ENCODE measurements at regions not wholly inside any gene's neighbourhood (a gene's known extent, or its start where the extent isn't known, plus 50 kb on each side); places are given as distances from the start of the nearest gene placed in this dataset.
"Not testable (repeated sequence)": the region's sequence is repeated elsewhere in the genome, so short reads cannot be mapped to it uniquely, and the experiment has no call there.

DNA sequence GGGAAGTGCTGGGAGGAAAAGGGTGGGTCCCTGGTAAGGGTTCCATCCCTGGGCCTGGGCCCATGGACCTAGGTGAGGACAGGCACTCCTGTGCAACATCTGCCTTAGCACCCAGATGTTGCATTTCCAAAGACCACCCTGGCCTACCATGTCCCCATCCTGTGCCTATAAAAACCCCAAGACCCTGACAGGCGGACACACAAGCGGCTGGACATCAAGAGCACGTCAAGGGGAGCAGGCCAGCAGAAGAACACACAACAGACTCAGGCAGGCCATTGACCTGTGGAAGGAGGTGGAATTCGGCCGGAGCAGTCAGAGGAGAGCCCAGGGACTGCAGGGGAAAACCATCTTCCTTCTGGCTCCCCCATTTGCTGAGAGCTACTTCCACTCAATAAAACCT is 937.8 kb upstream of the MANEA start:
- no peaks in the 10 kb centered on the region for H3K4me1 Mint-ChIP-seq
- DNase-seq (no peak), ATAC-seq (no peak)
- H3K27me3 Mint-ChIP-seq = no peaks in the 10 kb centered on the region
- H3K27ac Mint-ChIP-seq = no peak overlapping the region
- peaks cover 4 to 6% of the 10 kb centered on the region in 2 donors for H3K9me3 Mint-ChIP-seq
- no peak overlapping the region for H3K4me3 Mint-ChIP-seq

DNA sequence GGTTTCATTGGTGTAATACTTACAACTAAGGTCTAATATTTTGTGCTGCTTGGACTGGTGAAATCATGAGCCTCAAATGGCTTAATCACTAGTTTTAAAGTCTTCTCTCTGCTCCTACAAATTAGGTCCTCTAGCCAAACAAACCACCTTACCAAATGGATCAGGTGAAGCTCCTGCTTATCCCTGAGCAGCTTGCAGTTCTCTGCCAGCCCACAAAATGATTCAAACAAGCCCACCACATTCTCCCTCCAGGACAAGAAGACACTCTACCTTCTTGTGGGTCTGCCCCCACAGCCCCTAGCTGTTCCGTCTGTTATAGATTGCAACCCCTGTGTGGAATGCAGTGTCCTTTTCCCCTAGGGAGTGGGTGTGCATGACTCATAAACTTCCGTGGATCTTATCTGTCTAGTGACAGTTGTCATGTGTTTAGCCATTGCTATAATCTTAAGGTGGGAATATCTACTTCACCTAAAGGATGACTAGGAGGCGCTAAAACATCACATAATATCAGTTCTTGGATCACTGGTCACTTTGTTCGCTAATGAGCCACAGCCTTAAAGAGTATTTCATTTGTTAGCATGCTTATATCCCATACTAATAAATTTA is 940.5 kb upstream of the MANEA start:
- Mint-ChIP-seq H3K27me3 (no peaks in the 10 kb centered on the region), H3K27ac (no peak overlapping the region), H3K4me1 (no peaks in the 10 kb centered on the region), H3K4me3 (no peak overlapping the region), H3K9me3 (peaks cover 5 to 9% of the 10 kb centered on the region in 2 donors)
- ATAC-seq = no peak
- no peak for DNase-seq

DNA sequence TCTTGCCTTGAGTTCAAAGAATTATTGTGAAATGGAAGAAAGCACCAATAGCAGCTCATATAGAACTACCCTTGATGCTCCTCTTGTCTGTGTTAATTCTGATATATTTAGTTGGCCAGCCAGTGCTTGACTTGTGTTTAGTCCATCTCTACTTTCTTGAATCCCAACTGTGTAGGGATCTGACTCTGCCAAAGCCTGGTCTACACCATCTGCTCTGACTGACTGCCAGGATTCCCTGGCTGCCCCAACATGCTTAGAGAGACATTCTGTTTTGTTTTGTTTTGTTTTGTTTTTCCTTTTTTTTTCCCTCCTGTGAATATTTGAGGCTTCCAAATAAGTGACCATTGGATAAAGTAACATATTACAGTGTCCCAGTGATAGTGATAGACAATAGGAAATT is 953.7 kb upstream of the MANEA start:
- no peak overlapping the region for H3K4me3 Mint-ChIP-seq
- ATAC-seq (no peak), DNase-seq (no peak)
- no peaks in the 10 kb centered on the region for H3K27me3 Mint-ChIP-seq
- H3K4me1 Mint-ChIP-seq = no peaks in the 10 kb centered on the region
- peaks cover 0 to 12% of the 10 kb centered on the region in 2 donors for H3K9me3 Mint-ChIP-seq
- no peak overlapping the region for H3K27ac Mint-ChIP-seq

DNA sequence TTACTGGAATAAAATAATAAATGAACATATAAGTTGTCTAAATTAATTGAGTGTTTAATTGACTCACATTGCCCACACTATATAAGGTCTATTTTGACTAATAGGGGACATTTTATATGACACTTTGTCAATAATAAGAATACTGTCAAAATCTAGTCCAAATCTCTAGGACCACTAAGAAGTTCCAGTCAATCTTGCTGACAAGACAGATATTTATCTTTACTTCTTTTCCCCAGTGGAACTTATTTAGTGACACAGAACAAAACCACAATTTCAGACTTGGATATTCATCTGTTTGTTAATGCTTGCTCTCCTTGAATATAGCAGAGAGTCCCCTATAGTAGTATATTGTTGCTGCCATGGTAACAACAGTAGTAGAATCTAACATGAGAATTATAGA is 954.6 kb upstream of the MANEA start:
- no peaks in the 10 kb centered on the region for H3K4me1 Mint-ChIP-seq

DNA sequence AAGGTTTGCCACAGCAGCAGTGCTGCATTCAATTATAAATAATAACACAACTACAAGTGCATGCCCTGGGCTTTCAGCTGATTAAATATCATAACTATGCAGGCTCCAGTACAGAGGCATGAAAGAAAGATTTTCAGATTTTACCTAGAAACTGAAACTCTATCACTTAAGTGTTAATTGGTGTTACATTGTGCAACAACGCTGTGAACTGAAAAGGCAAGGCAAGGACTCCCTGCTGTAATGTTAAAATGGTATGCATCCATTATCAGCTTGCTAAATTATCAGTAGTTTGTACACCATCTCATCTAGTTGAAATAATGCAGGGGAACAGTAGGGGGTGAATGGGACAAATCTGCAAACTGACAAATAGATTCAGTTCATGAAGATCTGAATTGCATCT is 976.7 kb upstream of the MANEA start:
- DNase-seq = no peak
- H3K27me3 Mint-ChIP-seq = no peaks in the 10 kb centered on the region
- H3K4me3 Mint-ChIP-seq = no peak overlapping the region
- H3K27ac Mint-ChIP-seq = no peak overlapping the region
- H3K4me1 Mint-ChIP-seq = no peaks in the 10 kb centered on the region
- ATAC-seq = no peak
- H3K9me3 Mint-ChIP-seq = peaks cover 5 to 8% of the 10 kb centered on the region in 2 donors

More for the DNA sequence above, 954.6 kb upstream of the MANEA start:
- Mint-ChIP-seq H3K27me3 (no peaks in the 10 kb centered on the region), H3K9me3 (peaks cover 0 to 12% of the 10 kb centered on the region in 2 donors), H3K4me3 (no peak overlapping the region), H3K27ac (no peak overlapping the region)
- ATAC-seq (no peak), DNase-seq (no peak)

DNA sequence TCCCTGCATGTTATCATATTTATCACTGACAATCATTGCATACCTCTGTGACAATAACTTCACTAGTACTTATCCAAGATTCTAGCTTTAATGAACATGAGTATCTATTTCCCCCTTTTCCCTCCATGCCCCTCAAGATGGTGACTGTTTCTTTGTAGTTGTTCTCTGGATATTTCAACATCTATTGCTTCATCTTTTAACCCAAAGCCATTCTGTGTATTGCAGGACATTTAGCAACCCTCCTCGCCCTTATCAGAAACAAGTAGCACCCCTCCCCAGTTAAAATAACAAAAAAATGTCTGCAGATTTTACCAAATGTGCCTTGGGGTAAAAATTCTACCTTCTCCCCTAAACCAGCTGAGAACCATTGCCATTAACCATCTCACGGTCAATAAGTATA is 979.8 kb upstream of the MANEA start:
- no peaks in the 10 kb centered on the region for H3K27me3 Mint-ChIP-seq
- no peaks in the 10 kb centered on the region for H3K4me1 Mint-ChIP-seq
- ATAC-seq = no peak
- DNase-seq = no peak
- H3K9me3 Mint-ChIP-seq = no peaks in the 10 kb centered on the region
- H3K27ac Mint-ChIP-seq = no peak overlapping the region
- H3K4me3 Mint-ChIP-seq = no peak overlapping the region

DNA sequence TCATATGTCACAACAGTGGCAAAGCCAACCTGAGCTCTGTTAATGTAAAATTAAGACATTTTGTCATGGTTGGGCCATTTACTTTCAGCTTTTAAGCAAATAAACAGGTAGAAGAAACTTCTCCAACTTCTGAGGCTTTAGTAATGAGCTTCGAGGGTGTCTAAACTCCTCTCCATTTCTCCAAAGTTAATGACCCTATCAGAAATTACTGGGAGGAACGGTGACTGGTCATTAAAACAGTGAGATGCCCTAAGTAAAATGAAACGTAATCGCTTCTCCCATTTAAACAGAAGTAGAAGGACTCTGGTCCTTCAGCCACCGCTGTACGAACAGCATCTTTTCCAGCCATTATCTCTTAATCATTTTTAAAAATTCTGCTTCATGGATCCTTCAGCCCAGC is 986.9 kb upstream of the MANEA start:
- DNase-seq (no peak), ATAC-seq (no peak)
- Mint-ChIP-seq H3K27me3 (no peaks in the 10 kb centered on the region), H3K4me3 (no peak overlapping the region), H3K27ac (no peak overlapping the region), H3K4me1 (no peaks in the 10 kb centered on the region), H3K9me3 (peaks cover 0 to 4% of the 10 kb centered on the region in 2 donors)

DNA sequence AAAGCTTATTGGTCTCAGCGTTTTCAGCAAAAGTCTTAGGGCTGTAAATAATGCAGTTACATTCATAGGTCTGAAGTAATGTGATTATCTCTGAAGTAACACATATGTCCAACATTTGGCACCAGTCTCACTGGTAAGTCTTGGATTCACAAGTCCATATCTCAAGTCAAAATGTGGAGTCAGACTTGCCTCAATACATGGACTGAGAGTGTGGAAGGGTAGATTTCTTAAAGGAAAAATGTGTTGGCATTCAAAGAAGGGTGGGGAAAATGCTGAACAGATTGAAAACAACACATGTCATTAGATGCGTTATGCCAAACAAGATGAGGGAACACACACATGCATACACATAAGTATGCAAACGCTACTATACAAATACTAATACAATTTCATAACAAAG is 989.0 kb upstream of the MANEA start:
- Mint-ChIP-seq H3K4me3 (no peak overlapping the region), H3K4me1 (no peaks in the 10 kb centered on the region), H3K9me3 (peaks cover 0 to 4% of the 10 kb centered on the region in 2 donors), H3K27me3 (no peaks in the 10 kb centered on the region), H3K27ac (no peak overlapping the region)
- DNase-seq = no peak
- ATAC-seq = no peak

DNA sequence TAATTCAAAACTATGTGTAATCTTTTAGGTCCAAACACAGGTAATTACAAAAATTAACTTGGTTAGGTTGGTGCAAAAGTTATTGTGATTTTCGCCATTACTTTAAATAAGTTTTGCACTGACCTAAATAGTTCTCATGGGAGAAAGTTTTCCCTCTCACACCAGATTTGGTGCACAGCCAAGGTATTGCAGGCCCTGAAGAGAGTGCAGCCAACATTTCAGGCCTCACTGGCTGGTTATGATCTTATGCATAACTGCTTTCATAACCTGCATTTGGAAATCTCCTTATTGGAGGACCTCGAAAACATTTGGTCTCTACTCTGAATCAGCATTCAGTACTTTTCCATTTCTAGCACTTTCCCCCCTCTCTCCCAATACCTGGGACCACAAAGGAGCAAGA is 993.1 kb upstream of the MANEA start:
- no peak overlapping the region for H3K4me3 Mint-ChIP-seq
- peaks cover 0 to 4% of the 10 kb centered on the region in 2 donors for H3K9me3 Mint-ChIP-seq
- DNase-seq (no peak), ATAC-seq (no peak)
- no peaks in the 10 kb centered on the region for H3K4me1 Mint-ChIP-seq
- no peak overlapping the region for H3K27ac Mint-ChIP-seq
- no peaks in the 10 kb centered on the region for H3K27me3 Mint-ChIP-seq

DNA sequence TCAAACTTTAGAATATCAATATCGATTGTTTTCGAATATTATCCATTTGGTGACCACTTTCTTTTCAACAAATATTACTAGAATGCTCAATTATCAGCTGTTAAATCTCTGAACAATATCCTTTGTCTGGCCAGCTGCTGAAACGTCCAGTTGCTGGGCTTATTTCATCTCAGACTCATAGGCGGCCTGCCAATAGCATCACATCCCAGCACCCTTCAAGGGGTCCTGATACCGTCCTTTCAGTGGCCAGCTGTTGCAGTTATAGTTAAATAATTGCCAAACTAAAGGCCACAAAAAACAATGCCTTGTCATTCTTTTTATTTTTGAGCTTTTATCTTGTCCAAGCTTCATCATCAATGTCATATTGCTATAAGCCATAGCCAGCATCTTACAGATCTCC is 1006.8 kb upstream of the MANEA start:
- Mint-ChIP-seq H3K4me1 (no peaks in the 10 kb centered on the region), H3K27ac (no peak overlapping the region), H3K9me3 (no peaks in the 10 kb centered on the region), H3K4me3 (no peak overlapping the region), H3K27me3 (no peaks in the 10 kb centered on the region)
- ATAC-seq (no peak), DNase-seq (no peak)

DNA sequence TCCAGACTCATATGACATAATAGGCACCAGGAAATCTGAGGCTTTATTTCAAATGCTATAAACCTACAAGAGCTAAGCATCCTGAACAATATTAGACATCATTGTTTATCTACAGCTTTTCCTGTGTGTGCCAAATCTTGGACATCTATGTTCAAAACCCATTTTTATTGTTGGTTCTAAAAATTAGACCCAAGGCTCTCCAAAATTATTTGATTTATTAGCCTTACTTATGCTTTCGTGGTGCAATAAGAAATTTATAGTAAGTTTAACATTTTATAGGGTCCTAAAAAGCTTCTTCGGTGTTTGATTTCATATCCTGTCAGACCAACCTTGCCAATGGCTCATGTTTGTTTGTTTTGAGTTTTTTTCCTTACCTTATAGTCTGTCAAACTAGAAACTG is 1014.5 kb upstream of the MANEA start:
- Mint-ChIP-seq H3K9me3 (peaks cover 20 to 30% of the 10 kb centered on the region in 2 donors), H3K27me3 (no peaks in the 10 kb centered on the region), H3K4me1 (no peaks in the 10 kb centered on the region), H3K27ac (no peak overlapping the region), H3K4me3 (no peak overlapping the region)
- ATAC-seq (no peak), DNase-seq (no peak)

DNA sequence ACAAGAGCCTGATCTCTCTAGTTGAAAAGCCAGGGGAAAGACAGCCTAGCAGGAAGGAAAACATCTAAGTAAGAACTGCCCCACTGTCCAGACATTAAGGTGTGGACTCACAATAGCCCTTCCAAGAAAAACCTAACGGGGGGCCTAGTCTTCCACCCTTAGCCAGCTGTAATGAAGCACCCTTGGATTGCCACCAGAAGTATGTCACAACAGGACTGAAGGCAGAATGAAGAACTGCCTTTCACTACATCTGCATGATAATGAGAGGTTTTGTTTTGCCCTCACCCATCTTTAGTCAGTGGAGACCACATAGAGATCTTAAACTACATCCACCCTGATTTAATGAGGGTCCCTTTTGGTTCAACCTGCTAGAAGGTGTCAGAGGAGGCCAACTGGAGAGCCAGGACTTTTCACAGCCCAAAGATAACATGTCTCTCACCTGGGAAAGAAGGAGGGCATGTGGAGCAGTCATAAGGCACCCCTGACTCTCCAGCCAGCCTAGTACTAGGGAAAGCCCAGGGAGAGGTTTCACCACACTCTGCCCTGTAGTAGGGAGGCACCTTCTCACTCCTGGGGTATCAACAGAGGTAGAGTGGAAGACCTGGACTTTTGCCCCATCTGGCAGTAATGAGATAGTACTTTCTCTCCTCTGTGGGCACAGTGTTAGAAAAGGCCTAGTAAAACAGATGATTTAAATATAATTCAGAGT is 1017.4 kb upstream of the MANEA start:
- H3K4me3 Mint-ChIP-seq = no peak overlapping the region
- H3K27me3 Mint-ChIP-seq = no peaks in the 10 kb centered on the region
- ATAC-seq (no peak), DNase-seq (no peak)
- no peaks in the 10 kb centered on the region for H3K4me1 Mint-ChIP-seq
- peaks cover 21 to 42% of the 10 kb centered on the region in 2 donors for H3K9me3 Mint-ChIP-seq
- H3K27ac Mint-ChIP-seq = no peak overlapping the region

DNA sequence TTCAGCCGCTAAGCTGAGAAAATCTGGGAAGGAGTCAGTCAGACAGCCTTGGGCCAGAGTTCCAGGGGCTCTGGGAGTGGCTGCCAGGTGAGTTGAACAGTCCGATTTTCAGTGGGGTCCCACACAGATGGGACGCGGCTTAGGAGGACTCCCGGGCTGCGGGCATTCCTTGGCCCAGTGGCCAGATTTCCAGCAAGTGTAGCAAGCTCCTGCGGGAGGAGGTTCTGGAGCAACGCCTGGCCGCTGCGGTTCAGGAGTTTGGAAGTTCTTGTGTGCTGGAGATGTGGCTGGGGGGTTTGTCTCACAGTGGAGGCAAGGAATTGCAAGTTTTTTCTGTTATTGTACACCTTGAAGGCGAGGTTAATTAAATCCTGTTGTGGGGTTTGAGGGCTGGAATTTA is 1020.1 kb upstream of the MANEA start:
- not testable (repeated sequence) for H3K27me3 Mint-ChIP-seq, H3K4me3 Mint-ChIP-seq, H3K27ac Mint-ChIP-seq, H3K4me1 Mint-ChIP-seq, DNase-seq, ATAC-seq
- H3K9me3 Mint-ChIP-seq = peaks cover 18 to 44% of the 10 kb centered on the region in 2 donors

DNA sequence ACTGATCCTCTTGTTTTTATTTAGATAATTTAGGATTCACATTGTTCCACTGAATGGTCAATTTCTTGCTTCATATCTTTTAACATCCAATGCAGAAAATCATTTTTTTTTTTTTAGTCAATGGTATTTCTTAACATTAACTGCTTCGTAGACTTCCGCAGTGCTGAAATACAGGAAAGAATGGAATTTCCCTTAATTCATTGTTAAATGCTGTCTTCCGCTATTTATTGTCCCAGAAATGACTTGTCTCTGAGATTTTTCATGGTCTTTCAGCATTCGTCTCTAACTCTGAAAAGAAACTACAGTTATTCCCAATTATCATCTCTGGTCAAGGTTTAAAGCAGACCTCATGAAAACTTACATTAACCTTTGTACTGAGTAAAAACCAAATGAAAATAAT is 1029.1 kb upstream of the MANEA start:
- peaks cover 0 to 8% of the 10 kb centered on the region in 2 donors for H3K9me3 Mint-ChIP-seq
- H3K4me3 Mint-ChIP-seq = no peak overlapping the region
- DNase-seq (no peak), ATAC-seq (no peak)
- no peaks in the 10 kb centered on the region for H3K27me3 Mint-ChIP-seq
- H3K27ac Mint-ChIP-seq = no peak overlapping the region
- no peaks in the 10 kb centered on the region for H3K4me1 Mint-ChIP-seq

DNA sequence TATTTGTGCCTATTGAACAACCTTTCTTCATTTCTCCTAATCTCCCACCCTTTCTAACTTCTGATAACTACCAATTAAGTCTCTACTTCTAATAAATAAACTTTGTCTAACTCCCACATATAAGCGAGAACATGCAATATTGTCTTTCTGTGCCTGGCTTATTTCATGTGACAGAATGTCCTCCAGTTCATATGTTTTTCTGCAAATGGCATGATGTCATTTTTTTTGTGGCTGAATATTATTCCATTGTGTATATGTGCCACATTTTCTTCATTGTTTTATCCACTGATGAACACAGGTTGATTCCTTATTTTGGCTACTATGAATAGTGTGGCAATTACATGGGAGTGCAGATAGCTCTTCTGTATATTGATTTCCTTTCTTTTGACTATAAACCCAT is 1041.5 kb upstream of the MANEA start:
- Mint-ChIP-seq H3K27me3 (no peaks in the 10 kb centered on the region), H3K9me3 (peaks cover 4 to 9% of the 10 kb centered on the region in 2 donors), H3K4me3 (no peak overlapping the region), H3K4me1 (no peaks in the 10 kb centered on the region), H3K27ac (no peak overlapping the region)
- no peak for DNase-seq
- no peak for ATAC-seq

DNA sequence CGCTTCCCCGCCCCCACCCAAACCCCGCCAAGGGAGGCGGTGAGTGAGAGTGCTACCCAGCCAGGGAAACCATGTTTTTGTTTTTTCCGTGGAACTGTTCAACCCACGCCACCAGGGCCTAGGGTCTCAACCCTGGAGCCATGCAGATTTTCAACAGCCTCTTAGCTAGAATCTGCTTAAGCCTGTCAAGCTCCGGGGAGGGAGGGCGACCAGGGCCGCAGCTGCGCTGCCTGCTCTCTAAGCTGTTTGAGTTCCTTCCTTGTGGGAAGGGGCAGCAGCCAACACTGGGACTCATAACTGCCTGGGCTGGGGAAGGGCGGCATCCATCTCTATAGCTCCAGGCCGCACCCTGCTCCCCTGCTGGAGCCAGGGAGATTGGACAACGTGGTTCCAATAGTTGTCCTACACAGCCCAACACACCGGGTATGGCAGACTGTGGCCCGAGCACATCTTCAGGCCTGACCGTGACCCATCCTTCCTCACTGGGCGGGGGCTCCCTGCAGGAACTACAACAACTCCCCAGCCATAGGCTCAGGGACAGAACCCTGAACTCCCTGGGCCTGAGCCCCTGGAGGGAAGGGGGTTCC is 1065.7 kb upstream of the MANEA start:
- peaks cover 0 to 7% of the 10 kb centered on the region in 2 donors for H3K9me3 Mint-ChIP-seq
- no peak overlapping the region for H3K4me3 Mint-ChIP-seq
- no peak for ATAC-seq
- no peaks in the 10 kb centered on the region for H3K4me1 Mint-ChIP-seq
- no peak for DNase-seq
- no peaks in the 10 kb centered on the region for H3K27me3 Mint-ChIP-seq
- H3K27ac Mint-ChIP-seq = no peak overlapping the region
